ENCODE measurements at regions not wholly inside any gene's neighbourhood (a gene's known extent, or its start where the extent isn't known, plus 50 kb on each side); places are given as distances from the start of the nearest gene placed in this dataset.

- DNase-seq (ENCODE audit: low read depth) = no peak
- TF ChIP-seq MAX (IDR thresholded peaks at IDR 0.05; ENCODE audit: low read depth, low read length) (no peak), CTCF (IDR thresholded peaks at IDR 0.05; ENCODE audit: low read depth, low read length) (no peak), POLR2A (IDR thresholded peaks at IDR 0.05; ENCODE audit: extremely low read depth, insufficient read length) (no peak), MYC (IDR thresholded peaks at IDR 0.05; ENCODE audit: low read depth, low read length) (no peak)
Measured at GRCh38 chr22:22759371-22759770, 115.0 kb downstream of the GGTLC2 start.

GRCh38 chr22:22759889-22760546 lies 115.6 kb downstream of the GGTLC2 start:
- DNase-seq (ENCODE audit: low read depth) = no peak
- TF ChIP-seq MYC (IDR thresholded peaks at IDR 0.05; ENCODE audit: low read depth, low read length) (no peak), MAX (IDR thresholded peaks at IDR 0.05; ENCODE audit: low read depth, low read length) (no peak), CTCF (IDR thresholded peaks at IDR 0.05; ENCODE audit: low read depth, low read length) (no peak), POLR2A (IDR thresholded peaks at IDR 0.05; ENCODE audit: extremely low read depth, insufficient read length) (no peak)
- H3K4me3 ChIP-seq (ENCODE audit: low read depth, low read length) = no peak overlapping the region

More at GRCh38 chr22:22759371-22759770, 115.0 kb downstream of the GGTLC2 start:
- H3K4me3 ChIP-seq (ENCODE audit: low read depth, low read length) = no peak overlapping the region

- TF ChIP-seq POLR2A (IDR thresholded peaks at IDR 0.05; ENCODE audit: extremely low read depth, insufficient read length) (no peak), MAX (IDR thresholded peaks at IDR 0.05; ENCODE audit: low read depth, low read length) (no peak), CTCF (IDR thresholded peaks at IDR 0.05; ENCODE audit: low read depth, low read length) (no peak), MYC (IDR thresholded peaks at IDR 0.05; ENCODE audit: low read depth, low read length) (no peak)
- H3K4me3 ChIP-seq (ENCODE audit: low read depth, low read length) = no peak overlapping the region
- DNase-seq (ENCODE audit: low read depth) = no peak
Measured at GRCh38 chr22:22761606-22761962, 117.2 kb downstream of the GGTLC2 start.

- no peak overlapping the region for H3K4me3 ChIP-seq (ENCODE audit: low read depth, low read length)
- TF ChIP-seq CTCF (IDR thresholded peaks at IDR 0.05; ENCODE audit: low read depth, low read length) = no peak
- TF ChIP-seq POLR2A (IDR thresholded peaks at IDR 0.05; ENCODE audit: extremely low read depth, insufficient read length) = no peak
- DNase-seq (ENCODE audit: low read depth) = no peak
Measured at GRCh38 chr22:22761963-22762772, 117.8 kb downstream of the GGTLC2 start.

GRCh38 chr22:22763512-22763911 lies 119.1 kb downstream of the GGTLC2 start:
- DNase-seq (ENCODE audit: low read depth) = no peak
- TF ChIP-seq POLR2A (IDR thresholded peaks at IDR 0.05; ENCODE audit: extremely low read depth, insufficient read length) = no peak
- no peak for TF ChIP-seq CTCF (IDR thresholded peaks at IDR 0.05; ENCODE audit: low read depth, low read length)
- TF ChIP-seq MYC (IDR thresholded peaks at IDR 0.05; ENCODE audit: low read depth, low read length) = no peak
- TF ChIP-seq MAX (IDR thresholded peaks at IDR 0.05; ENCODE audit: low read depth, low read length) = no peak
- no peak overlapping the region for H3K4me3 ChIP-seq (ENCODE audit: low read depth, low read length)
